ENCODE measurements at regions not wholly inside any gene's neighbourhood (a gene's known extent, or its start where the extent isn't known, plus 50 kb on each side); places are given as distances from the start of the nearest gene placed in this dataset.

- H3K27me3 Mint-ChIP-seq (ENCODE audit: low read depth) = no peaks in the 10 kb centered on the region
- H3K36me3 Mint-ChIP-seq (ENCODE audit: low read depth) = peaks cover 15% of the 10 kb centered on the region
- TF ChIP-seq CTCF (IDR thresholded peaks at IDR 0.05; ENCODE audit: unreplicated experiment in 3 of 3) = no peak
- peaks cover 30% of the 10 kb centered on the region for H3K9me3 Mint-ChIP-seq
- no peak overlapping the region for H3K4me3 Mint-ChIP-seq
- peak overlapping the region in 1 of 3 experiments; percentile 82 for H3K27ac Mint-ChIP-seq
- H3K4me1 Mint-ChIP-seq = peaks cover 16% of the 10 kb centered on the region
Measured at GRCh38 chr5:82405161-82405560, 127.0 kb upstream of the RPS23 start.

- TF ChIP-seq CTCF (IDR thresholded peaks at IDR 0.05; ENCODE audit: unreplicated experiment in 3 of 3) = no peak
- Mint-ChIP-seq H3K4me3 (no peak overlapping the region), H3K27me3 (ENCODE audit: low read depth) (no peaks in the 10 kb centered on the region), H3K9me3 (peaks cover 30% of the 10 kb centered on the region), H3K4me1 (peaks cover 16% of the 10 kb centered on the region), H3K36me3 (ENCODE audit: low read depth) (peaks cover 15% of the 10 kb centered on the region), H3K27ac (no peak overlapping the region)
Measured at GRCh38 chr5:82404382-82404945, 126.3 kb upstream of the RPS23 start.

- Mint-ChIP-seq H3K27me3 (ENCODE audit: low read depth) (no peaks in the 10 kb centered on the region), H3K27ac (no peak overlapping the region), H3K9me3 (peaks cover 30% of the 10 kb centered on the region), H3K4me1 (peaks cover 16% of the 10 kb centered on the region), H3K4me3 (no peak overlapping the region), H3K36me3 (ENCODE audit: low read depth) (peaks cover 15% of the 10 kb centered on the region)
- no peak for TF ChIP-seq CTCF (IDR thresholded peaks at IDR 0.05; ENCODE audit: unreplicated experiment in 3 of 3)
Measured at GRCh38 chr5:82403724-82404123, 125.6 kb upstream of the RPS23 start.

- H3K4me1 Mint-ChIP-seq = peaks cover 9% of the 10 kb centered on the region
- no peak for TF ChIP-seq CTCF (IDR thresholded peaks at IDR 0.05; ENCODE audit: unreplicated experiment in 3 of 3)
- H3K27ac Mint-ChIP-seq = peak overlapping the region in 1 of 3 experiments; percentile 16
- no peak overlapping the region for H3K4me3 Mint-ChIP-seq
- no peaks in the 10 kb centered on the region for H3K27me3 Mint-ChIP-seq (ENCODE audit: low read depth)
- H3K9me3 Mint-ChIP-seq = peaks cover 30% of the 10 kb centered on the region
- peaks cover 15% of the 10 kb centered on the region for H3K36me3 Mint-ChIP-seq (ENCODE audit: low read depth)
Measured at GRCh38 chr5:82403026-82403425, 124.9 kb upstream of the RPS23 start.

- Mint-ChIP-seq H3K27me3 (ENCODE audit: low read depth) (no peaks in the 10 kb centered on the region), H3K36me3 (ENCODE audit: low read depth) (peaks cover 12% of the 10 kb centered on the region), H3K4me1 (peaks cover 16% of the 10 kb centered on the region), H3K9me3 (peaks cover 13% of the 10 kb centered on the region), H3K27ac (peak overlapping the region in 1 of 3 experiments; percentile 2), H3K4me3 (no peak overlapping the region)
- TF ChIP-seq CTCF (IDR thresholded peaks at IDR 0.05; ENCODE audit: unreplicated experiment in 3 of 3) = no peak
Measured at GRCh38 chr5:82399111-82399510, 121.0 kb upstream of the RPS23 start.

GRCh38 chr5:82397741-82398320, 119.7 kb upstream of the RPS23 start:
- peaks cover 16% of the 10 kb centered on the region for H3K4me1 Mint-ChIP-seq
- no peak overlapping the region for H3K4me3 Mint-ChIP-seq
- peaks cover 3% of the 10 kb centered on the region for H3K36me3 Mint-ChIP-seq (ENCODE audit: low read depth)
- H3K27ac Mint-ChIP-seq = peak overlapping the region; percentile 90 to 94 (median 91)
- no peaks in the 10 kb centered on the region for H3K27me3 Mint-ChIP-seq (ENCODE audit: low read depth)
- TF ChIP-seq CTCF (IDR thresholded peaks at IDR 0.05; ENCODE audit: unreplicated experiment in 3 of 3) = no peak
- peaks cover 4% of the 10 kb centered on the region for H3K9me3 Mint-ChIP-seq

All from nephron (organoid).